ENCODE measurements at regions not wholly inside any gene's neighbourhood (a gene's known extent, or its start where the extent isn't known, plus 50 kb on each side); places are given as distances from the start of the nearest gene placed in this dataset.
"Not testable (repeated sequence)": the region's sequence is repeated elsewhere in the genome, so short reads cannot be mapped to it uniquely, and the experiment has no call there.

DNA sequence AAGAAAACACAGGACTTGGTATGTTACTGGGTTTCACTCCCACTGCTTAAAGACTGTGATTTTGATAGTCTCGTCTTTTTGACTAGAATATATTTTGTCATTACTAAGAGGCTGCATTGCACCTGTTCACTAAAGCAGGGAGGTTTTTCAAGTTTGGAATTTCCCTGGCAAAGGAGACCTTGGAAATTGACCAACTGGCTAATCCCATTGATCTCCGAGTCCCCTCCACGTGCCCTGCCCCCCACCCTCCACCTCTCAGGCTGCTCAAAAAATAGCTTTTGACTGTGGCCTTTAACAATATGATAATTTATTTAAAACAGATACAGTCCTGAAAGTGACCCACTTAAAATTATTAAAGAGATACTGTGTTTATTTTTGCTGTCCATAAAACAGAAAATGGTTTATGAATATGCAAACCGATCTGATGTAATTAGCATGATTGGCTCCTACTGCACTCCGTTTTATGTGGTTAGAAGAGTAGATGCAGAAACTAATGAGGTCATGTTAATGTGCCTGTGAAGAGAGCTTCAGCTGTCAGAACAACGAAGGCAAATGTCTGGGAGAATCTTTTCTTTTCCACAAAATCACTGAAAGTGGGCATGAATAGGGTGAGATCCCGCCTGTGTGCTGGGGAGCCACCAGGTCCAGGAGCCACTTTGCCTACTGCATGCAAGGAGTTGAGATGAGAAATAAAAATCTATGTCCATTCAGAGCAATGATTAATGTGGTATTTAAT lies 361.5 kb downstream of the RRAGC start:
- DNase-seq, result no peak

DNA sequence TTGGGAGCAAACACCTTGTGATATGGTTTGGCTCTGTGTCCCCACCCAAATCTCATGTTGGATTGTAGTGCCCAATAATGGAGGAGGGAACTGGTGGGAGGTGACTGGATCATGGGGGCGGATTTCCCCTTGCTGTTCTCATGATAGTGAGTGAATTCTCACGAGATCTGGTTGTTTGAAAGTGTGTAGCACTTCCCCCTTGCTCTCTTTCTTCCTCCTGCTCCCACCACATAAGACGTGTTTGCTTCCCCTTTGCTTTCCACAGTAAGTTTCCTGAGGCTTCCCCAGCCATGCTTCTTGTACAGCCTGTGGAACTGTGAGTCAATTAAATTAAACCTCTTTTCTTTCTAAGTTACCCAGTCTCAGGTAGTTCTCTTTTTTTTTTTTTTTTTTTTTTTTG lies 366.3 kb downstream of the RRAGC start:
- DNase-seq, result not testable (repeated sequence)

DNA sequence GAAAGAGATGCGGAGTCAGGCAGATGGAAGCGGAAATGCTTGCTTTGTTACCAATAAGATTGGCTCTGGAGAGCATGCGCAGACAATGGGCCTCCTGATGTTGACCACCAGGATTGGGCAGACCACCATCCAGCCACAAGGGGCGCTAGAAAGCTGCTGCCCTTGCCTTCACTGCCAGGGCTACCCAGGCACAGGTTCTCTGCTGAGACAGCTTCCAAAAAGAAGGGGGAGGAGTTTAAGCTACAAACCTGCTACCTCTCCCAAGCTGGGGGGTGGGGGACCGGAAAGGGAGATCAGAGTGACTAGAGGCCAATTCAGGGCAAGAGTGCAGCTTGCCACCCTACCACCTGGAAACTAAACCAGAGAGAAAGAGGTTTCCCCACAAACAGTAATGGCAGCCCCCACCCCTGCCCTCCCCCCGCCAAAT lies 369.7 kb downstream of the RRAGC start:
- DNase-seq, result peak; percentile 2

DNA sequence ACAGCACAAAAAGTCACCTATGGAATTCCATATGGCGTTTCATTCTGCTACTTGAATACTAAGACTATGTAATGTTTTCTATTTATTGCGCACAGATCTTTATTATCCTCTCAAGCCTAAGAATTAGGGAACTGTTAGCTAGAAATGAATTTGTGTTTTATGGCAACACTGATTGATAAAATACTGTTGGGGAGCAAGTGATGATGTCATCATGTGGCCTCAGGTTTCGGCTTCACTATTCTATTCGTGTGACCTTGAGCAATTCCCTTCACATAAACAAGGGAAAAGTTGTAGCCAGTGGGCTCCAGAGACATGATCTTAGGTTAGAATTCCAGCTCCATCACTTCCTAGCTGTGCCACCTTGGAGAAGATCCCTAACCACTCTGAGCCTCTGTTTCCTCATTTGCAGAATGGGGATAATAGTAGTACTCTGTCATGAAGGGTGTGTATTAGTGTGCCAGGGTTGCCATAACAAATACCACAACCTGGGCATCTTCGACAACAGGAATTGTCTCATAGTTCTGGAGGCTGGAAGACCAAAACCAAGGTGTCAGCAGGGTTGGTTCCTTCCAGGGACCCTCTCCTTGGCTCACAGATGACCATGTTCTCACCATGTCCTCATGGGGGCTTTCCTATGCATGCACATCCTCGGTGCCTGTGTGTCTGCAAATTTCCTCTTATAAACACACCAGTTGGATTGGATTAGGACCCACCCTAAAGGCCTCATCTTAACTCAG lies 371.2 kb downstream of the RRAGC start:
- no peak for DNase-seq

DNA sequence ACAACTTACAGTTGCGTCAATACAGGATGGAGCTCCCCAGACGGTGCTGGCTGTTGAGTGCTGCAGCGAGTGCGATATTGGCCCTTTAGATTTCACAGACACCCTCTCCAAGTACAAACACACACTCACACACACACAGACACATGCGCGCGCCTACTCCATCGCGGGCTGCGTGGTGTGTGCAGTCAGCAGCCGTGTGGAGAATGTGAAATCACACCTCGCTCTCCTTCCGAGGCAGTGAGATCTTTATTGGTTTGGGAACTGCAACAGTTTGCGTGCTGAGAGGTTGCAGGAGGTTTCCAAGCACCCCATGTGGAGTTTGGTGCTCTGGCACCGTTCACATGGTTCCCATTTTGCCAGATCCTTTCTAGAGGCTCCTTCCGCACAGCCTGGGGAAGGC lies 372.2 kb downstream of the RRAGC start:
- no peak for DNase-seq

DNA sequence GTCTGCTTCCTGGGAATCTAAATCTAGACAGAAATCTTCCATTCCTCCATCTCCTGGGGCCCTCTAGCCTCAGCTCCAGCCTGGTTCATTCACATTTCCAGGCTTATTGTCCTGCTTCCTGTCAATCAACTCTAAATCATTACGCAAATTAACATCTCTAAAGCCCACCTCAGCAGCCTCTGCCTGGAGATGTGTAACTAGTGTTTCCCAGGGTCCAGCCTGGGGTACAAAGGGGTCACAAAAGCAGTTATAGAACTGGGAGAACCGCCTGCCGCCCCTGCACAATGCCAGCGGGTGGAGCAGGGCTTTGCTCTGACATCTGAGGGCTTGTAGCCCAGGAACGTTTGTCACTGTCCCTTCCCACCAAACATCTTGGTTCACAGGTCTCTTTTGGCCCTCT lies 373.5 kb downstream of the RRAGC start:
- no peak for DNase-seq

DNA sequence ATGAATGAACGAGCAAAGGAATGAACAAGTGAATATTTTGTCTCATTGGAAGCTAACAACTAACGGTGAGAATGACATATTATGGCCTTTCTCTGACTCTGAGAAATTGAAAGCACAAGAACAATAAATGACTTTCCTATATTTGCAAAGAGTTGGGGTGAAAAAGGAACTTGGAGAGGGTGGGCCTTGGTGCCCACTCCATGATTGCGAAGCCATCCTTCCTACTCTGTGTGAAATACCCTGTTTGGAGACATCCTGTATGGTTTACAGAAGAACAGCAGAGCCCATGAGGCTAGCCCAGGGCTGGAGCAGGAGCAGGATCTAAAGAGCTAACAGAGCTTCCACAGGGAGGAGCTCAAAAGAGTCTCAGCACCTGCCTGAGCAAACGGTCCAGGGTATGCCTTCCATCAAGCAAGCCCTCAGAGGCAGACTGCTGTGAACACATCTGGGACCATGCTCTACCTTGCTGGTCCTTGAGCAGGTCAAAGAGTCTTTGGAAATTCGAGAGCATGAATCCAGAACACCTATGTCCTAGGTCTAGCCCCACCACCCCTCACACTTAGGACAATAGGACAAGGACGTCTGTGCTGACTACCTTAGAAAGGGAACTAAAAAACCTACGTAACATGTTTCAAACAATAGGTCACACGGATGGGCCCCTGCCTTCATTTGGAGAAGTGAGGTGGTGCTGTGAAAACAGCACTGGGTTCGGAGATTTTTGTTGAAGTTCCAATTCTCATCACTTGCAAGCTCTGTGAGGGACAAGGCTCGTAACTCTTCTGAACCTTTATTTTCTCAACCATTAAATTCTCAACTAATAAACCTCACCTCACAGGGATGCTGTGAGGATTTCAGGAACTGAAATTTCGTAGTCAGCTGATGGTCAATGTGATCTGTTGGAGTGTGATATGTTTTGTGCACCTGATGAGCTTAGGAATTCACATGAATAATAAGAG lies 377.4 kb downstream of the RRAGC start:
- DNase-seq, result no peak

DNA sequence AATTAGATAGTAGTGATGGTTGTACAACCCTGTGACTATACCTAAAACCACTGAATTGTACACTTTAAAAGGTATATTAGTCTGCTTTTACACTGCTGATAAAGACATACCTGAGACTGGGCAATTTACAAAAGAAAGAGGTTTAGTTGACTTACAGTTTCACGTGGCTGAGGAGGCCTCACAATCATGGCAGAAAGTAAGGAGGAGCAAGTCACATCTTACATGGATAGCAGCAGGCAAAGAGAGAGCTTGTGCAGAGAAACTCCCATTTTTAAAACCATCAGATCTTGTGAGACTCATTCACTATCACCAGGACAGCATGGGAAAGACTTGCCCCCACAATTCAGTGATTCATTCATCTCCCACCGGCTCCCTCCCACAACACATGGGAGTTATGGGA lies 379.9 kb downstream of the RRAGC start:
- not testable (repeated sequence) for DNase-seq

DNA sequence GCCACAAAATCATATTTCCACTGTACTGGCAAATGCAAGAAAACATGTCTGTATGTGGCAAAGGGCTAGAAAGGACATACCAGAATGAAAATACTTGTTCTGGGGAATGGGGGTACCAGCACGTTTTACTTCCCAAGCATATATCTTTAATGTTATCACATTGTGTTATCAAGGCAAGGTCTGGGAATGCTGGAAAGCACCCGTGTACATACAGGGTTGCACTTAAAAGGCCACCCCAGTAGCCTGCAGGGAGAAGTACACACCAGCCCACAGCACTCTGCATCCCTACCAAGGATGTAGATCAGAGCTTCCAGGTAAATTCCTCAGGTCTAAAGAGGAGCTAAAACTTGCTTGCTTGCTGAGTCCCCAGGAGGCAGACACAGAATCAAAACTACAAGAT lies 381.8 kb downstream of the RRAGC start:
- no peak for DNase-seq

DNA sequence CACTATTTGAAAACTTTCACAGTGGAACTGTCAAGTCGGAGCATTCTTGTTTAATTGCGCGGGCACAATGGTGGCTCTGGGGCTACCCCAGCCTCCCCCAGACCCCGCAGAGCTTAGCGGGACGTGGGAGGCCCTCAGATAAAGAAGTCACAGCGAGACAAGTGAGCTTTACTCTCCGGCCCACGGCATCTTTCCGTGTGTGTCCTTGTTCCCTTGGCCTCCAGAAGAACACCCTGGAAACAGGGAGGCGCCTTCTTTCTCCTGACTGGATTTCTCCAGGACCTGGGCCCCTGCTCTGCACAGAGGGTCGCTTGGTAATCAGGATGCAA lies 382.8 kb downstream of the RRAGC start:
- no peak for DNase-seq

DNA sequence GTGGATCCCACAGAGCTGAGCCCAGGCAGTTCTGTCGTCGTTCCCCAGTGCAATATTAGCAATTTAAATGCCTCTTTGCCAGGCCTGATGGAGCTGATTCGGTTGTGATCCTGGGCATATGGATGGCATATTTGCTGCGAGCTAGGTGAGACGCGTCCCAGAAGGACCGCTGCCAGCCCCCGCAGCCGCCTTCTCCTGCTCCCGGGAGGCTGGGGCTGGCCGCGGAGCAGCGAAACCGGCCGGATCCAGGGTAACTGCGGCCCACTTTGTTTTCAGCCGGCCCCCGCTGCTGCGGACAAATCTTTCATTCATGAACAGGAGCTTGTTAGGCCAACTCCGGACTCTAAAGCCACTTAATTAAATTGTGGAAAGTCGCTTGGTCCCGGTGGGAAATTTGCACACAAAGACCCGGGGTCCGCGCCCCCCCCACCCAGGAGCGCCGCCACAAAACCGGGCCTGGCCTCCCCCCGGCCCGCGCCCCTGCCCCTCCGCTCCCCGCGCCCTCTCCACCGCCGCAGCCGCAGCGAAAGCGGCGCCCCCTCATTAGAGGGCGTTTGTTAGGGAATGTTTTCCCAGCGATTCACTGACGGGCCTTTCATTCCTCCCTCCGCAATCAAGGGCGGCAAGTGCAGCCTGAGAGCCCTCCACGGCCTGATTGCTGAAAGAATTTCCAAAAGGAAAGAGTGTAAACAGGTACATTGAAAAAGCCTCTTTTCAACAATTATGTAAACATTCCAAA lies 383.3 kb downstream of the RRAGC start:
- DNase-seq, result no peak

DNA sequence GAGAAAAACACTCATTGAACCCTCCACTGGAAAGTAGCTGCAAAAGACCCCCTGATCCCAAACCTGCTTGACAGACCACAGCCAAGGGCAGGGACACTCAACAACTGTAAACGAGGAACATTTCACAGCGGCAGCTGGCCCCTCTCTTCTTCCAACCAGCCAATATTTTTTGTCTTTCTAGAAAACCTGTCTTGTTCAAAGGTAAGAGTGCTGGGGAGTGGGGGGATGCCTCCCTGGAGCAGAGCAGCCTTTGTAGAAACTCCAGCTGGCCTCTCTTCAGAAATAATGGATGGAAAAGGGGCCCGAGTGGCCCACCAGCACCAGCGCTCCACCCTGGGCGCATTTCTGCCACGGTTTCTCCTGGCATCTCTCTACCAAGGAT lies 384.0 kb downstream of the RRAGC start:
- DNase-seq, result no peak

DNA sequence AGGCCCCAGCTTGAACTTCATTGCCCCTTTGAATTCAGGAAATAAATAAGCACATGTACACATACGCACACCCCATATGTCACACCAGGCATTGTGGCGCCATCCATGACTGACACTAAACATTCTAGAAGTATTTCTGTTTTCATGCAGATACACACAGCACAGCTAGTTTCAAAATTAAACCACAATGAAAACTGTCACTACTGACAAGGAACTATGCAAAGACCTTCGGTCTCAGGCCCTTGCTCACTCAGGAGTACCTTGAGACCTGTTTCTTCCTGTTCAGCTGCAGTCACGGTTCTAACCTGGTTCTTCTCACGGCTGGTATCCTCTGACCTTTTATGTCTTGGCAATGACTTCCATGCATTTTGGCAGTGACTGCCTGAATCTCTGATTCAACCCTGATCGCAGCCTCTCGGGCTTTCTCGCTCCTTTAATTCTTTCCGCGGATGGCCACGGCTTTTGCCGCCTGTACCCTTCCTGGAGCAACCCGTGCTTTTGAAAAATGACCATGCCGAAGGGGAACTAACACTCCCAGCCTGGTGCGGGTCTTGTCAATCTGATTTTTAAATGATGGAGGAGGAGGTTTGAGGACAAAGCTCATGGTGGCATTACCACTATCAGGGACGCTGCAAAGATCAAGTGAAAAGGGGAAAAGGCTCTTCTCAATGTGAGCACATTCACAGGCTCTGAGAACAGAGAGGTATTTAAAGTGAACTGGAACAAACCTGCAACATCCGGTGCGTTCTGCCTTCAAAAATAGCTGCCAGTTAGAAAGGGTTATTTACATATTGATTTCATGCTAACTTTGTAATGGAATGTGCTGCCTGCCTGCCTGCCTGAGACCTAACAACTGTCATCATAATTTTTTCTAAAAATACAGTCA lies 384.6 kb downstream of the RRAGC start:
- no peak for DNase-seq

DNA sequence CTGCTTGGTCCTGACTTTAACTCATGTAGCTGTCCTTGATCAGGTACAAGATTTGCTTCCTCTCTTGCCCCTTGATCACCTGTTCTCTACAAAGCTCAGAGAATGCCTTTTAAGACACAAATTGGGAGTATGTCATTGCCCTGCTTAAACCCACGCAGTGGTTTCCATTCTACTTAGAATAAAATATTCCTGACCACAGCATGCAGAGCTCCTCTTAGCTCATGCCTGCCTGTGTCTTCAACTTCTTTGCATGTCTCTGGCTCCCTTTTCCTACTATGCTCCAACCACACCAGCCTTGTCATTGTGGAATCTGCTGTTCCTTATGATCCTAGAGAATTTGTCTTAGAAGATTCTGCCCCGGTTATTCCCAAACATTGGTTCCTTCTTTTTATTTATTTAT lies 393.1 kb downstream of the RRAGC start:
- no peak for DNase-seq

DNA sequence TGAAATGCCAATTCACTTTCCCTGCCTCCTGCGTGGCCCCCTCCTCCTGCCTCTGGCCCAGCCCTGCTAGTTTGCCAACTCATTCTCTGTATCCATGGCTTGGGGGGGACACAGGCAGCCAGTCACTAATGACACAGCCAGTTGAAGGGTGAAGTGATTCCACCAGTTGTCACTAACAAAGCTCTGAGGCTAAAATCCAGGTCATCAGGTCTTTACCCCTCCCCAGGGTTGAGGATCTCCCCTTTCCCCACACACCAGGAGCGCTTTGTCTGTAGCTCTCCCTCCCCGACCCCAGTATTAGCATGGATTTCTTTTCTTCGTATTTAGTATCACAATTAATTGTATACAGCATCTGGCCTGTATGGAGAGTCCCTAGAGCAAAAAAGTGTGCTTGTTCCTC lies 394.1 kb downstream of the RRAGC start:
- DNase-seq, result no peak

DNA sequence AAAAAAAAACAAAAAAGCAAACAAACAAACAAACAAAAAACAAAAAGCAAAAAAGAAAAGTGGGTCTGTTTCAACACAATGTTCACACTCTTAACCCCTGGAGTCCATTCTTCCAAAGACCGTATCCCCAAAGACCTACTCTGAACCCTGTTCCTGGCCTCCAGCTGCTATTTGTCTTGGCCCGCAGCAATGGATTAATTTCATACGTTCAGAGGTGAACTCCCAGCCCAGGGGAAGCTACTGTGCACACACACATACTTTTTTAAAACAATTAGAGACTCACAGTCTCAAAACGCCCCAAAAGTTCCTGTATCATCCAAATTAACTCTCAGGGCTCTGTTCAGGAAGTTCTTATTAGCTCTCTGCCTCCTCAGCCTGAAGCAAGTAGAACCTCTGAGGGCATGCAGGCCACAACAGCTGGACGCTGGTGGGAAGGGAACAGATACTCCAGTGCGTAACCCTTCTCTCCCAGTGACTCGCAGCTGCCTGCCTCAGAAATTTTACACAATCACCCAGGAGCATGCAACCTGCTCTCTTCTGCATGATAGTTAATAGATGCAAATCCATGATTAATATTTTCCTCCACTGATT lies 395.4 kb downstream of the RRAGC start:
- no peak for DNase-seq

DNA sequence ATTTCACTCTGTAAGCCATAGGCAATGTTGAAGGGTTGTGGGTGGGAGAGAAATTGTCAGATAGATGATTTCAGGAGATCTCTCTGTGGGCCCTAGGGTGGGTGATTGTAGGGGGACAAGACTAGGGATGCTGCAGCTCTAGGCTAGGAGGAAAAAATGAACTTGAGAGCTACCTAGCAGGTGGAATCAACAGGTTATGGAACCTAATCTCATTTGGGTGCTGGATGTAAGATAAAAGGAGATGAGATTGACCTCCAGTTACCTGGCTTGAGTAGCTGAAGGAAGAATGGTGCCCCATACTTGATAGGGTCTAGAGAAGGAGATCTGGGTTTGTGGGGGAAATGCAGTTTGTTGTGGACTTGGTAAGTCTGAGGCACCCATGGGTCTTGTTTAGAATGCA lies 396.5 kb downstream of the RRAGC start:
- no peak for DNase-seq

DNA sequence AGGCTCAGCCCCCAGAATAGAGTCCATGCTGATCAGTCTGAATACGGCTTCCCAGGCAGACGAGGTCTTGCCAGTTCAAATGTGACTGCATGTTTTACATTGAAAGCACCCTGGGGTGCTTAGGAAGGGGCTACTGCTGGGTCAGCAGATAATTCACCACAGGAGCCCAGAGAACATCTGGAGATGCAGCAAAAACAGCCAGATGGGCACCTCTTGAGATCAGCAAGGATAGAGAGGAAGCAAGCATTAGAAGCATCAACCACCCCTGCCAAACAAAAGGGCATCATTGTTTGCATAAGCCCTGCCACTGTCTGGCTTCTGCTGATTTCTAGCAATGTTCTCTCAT lies 403.1 kb downstream of the RRAGC start:
- no peak for DNase-seq

DNA sequence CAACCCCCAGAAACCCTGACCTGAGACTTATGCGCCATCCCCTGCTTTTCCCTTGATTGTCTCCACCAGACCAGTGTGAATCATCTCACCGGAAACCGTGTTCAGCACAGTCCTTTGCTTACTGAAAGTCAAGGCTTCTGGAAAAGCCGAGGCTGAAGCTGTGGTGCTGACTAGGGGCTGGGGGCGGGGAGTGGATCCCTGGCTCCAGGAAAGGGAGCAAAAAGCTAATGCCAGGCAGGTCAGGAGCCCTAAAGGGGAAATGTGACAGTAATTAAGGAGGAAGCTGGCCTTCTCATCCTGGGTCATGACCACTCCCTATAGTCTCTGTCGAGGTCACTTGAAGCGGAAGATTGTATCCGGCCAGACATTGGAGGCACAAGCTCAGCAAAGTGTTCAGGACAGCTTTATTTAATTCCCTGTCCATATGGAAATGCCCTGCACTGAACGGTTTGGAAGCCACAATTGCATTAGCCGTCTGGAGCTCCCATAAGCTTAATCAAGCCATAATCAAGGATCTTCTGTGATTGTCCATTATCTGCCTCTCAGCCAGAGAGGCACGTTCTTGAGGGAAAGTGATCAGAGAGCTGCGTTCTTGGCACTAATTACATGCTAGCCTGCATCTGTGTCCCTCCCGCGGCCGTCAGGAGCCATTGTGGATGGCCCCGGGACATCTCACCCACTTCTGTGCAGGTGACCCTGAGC lies 403.6 kb downstream of the RRAGC start:
- no peak for DNase-seq

DNA sequence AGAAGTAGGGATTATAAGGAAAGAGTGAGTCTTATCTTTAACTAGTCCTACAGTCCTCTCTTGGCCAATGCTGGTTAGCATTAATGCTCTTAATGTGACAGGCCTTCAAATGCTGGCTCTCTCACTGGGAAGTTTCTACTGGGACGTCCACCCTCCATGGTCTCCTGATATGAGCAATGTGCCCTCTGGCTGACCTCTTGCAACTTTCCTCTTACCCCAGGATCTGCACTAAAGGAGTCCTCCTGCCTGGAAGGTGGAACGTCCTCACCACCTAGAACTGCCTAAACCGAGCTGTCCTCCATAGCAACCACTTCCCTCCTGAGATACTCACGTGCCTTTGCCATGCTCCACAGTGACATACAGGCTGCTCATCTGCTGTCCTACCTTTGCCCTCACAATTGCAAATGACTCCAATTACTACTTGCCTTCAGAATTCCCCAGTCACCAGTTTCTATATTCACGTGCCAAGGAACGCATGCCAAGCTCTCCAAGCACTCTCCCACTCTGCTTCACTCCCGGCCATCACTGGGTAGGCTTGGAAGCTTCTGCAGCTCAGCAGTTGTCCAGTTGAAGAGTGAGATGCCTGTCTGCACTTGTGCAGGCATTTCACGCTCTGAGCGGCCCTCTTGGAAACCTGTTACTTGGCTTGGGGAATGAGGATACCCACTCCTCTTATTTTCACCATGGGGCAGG lies 404.7 kb downstream of the RRAGC start:
- no peak for DNase-seq

Data from activated effector memory CD4-positive, alpha-beta T cell treated with Interleukin-2 at 50 U/mL for 16 hours (primary cell).